Activated naive CD4-positive, alpha-beta T cell treated with anti-CD3 and anti-CD28 coated beads, Interleukin-2, amount 10 ng/mL, durations not matched to agents 7 days and 5 days (primary cell): ENCODE measurements at regions not wholly inside any gene's neighbourhood (a gene's known extent, or its start where the extent isn't known, plus 50 kb on each side); places are given as distances from the start of the nearest gene placed in this dataset.
"Not testable (repeated sequence)": the region's sequence is repeated elsewhere in the genome, so short reads cannot be mapped to it uniquely, and the experiment has no call there.

Experiments
- CTCF ChIA-PET: fragments of 350-600 bp; sonication (Branson Sonifier 250); formaldehyde crosslinking; loops from one replicate; lab custom pipeline; 2021; ENCODE audit warnings: antibody characterized with exemption; lab: Charles Lee
- DNase-seq: peaks from one replicate; pipeline ENCODE4 v3.0.0-alpha.2; 2020
- H3K27ac Mint-ChIP-seq: one replicate; pipeline ENCODE4 v1.8.0; 2021; ENCODE audit warnings: mild to moderate bottlenecking, moderate library complexity, mixed read lengths
- H3K27me3 Mint-ChIP-seq: one replicate; pipeline ENCODE4 v1.8.0; 2021; ENCODE audit warnings: mild to moderate bottlenecking, mixed read lengths
- H3K36me3 Mint-ChIP-seq: one replicate; pipeline ENCODE4 v1.8.0; 2021; ENCODE audit warnings: mixed read lengths
- H3K4me1 Mint-ChIP-seq: one replicate; pipeline ENCODE4 v1.8.0; 2021; ENCODE audit warnings: mixed read lengths
- H3K4me3 Mint-ChIP-seq: one replicate; pipeline ENCODE4 v1.8.0; 2021; ENCODE audit warnings: mild to moderate bottlenecking, moderate library complexity, mixed read lengths
- H3K9me3 Mint-ChIP-seq: one replicate; pipeline ENCODE4 v1.8.0; 2021; ENCODE audit warnings: mixed read lengths

GRCh38 chr1:219320563-219320962, 146.9 kb downstream of the LYPLAL1 start:
- H3K9me3 Mint-ChIP-seq, DNase-seq, H3K4me3 Mint-ChIP-seq, CTCF ChIA-PET, H3K36me3 Mint-ChIP-seq, H3K27me3 Mint-ChIP-seq, H3K27ac Mint-ChIP-seq, H3K4me1 Mint-ChIP-seq: not testable (repeated sequence)

- Mint-ChIP-seq H3K27ac (no peak overlapping the region), H3K4me1 (no peaks in the 10 kb centered on the region), H3K36me3 (no peaks in the 10 kb centered on the region), H3K4me3 (no peak overlapping the region), H3K9me3 (no peaks in the 10 kb centered on the region), H3K27me3 (no peaks in the 10 kb centered on the region)
- CTCF ChIA-PET, result no interaction called here
- no peak for DNase-seq
Observed at GRCh38 chr1:219318826-219319225, 145.1 kb downstream of the LYPLAL1 start.

- CTCF ChIA-PET, result no interaction called here
- no peaks in the 10 kb centered on the region for H3K9me3 Mint-ChIP-seq
- no peaks in the 10 kb centered on the region for H3K36me3 Mint-ChIP-seq
- H3K4me1 Mint-ChIP-seq, result no peaks in the 10 kb centered on the region
- H3K27ac Mint-ChIP-seq, result no peak overlapping the region
- H3K4me3 Mint-ChIP-seq, result no peak overlapping the region
- no peaks in the 10 kb centered on the region for H3K27me3 Mint-ChIP-seq
- no peak for DNase-seq
Observed at GRCh38 chr1:219317762-219318353, 144.2 kb downstream of the LYPLAL1 start.

GRCh38 chr1:219316066-219316465, 142.4 kb downstream of the LYPLAL1 start:
- H3K27ac Mint-ChIP-seq, result no peak overlapping the region
- no peak overlapping the region for H3K4me3 Mint-ChIP-seq
- no peaks in the 10 kb centered on the region for H3K27me3 Mint-ChIP-seq
- no peaks in the 10 kb centered on the region for H3K36me3 Mint-ChIP-seq
- no peak for DNase-seq
- no peaks in the 10 kb centered on the region for H3K4me1 Mint-ChIP-seq
- H3K9me3 Mint-ChIP-seq, result no peaks in the 10 kb centered on the region
- CTCF ChIA-PET, result no interaction called here

GRCh38 chr1:219313961-219314360, 140.3 kb downstream of the LYPLAL1 start:
- CTCF ChIA-PET, result no interaction called here
- no peak for DNase-seq
- Mint-ChIP-seq H3K27ac (no peak overlapping the region), H3K36me3 (no peaks in the 10 kb centered on the region), H3K4me3 (no peak overlapping the region), H3K4me1 (no peaks in the 10 kb centered on the region), H3K9me3 (no peaks in the 10 kb centered on the region), H3K27me3 (no peaks in the 10 kb centered on the region)

- H3K9me3 Mint-ChIP-seq, result no peaks in the 10 kb centered on the region
- H3K36me3 Mint-ChIP-seq, result no peaks in the 10 kb centered on the region
- no peak for DNase-seq
- CTCF ChIA-PET, result no interaction called here
- no peaks in the 10 kb centered on the region for H3K4me1 Mint-ChIP-seq
- no peak overlapping the region for H3K27ac Mint-ChIP-seq
- no peak overlapping the region for H3K4me3 Mint-ChIP-seq
- no peaks in the 10 kb centered on the region for H3K27me3 Mint-ChIP-seq
Observed at GRCh38 chr1:219312967-219313366, 139.3 kb downstream of the LYPLAL1 start.

GRCh38 chr1:219310181-219310728, 136.6 kb downstream of the LYPLAL1 start:
- DNase-seq, result no peak
- H3K4me3 Mint-ChIP-seq, result no peak overlapping the region
- H3K27ac Mint-ChIP-seq, result no peak overlapping the region
- H3K4me1 Mint-ChIP-seq, result no peaks in the 10 kb centered on the region
- no peaks in the 10 kb centered on the region for H3K36me3 Mint-ChIP-seq
- H3K27me3 Mint-ChIP-seq, result no peaks in the 10 kb centered on the region
- CTCF ChIA-PET, result no interaction called here
- no peaks in the 10 kb centered on the region for H3K9me3 Mint-ChIP-seq

GRCh38 chr1:219308367-219308766, 134.7 kb downstream of the LYPLAL1 start:
- no peaks in the 10 kb centered on the region for H3K27me3 Mint-ChIP-seq
- no peaks in the 10 kb centered on the region for H3K4me1 Mint-ChIP-seq
- no peaks in the 10 kb centered on the region for H3K36me3 Mint-ChIP-seq
- no peaks in the 10 kb centered on the region for H3K9me3 Mint-ChIP-seq
- H3K4me3 Mint-ChIP-seq, result no peak overlapping the region
- no peak overlapping the region for H3K27ac Mint-ChIP-seq
- CTCF ChIA-PET, result no interaction called here
- DNase-seq, result no peak

- Mint-ChIP-seq H3K27me3 (no peaks in the 10 kb centered on the region), H3K9me3 (no peaks in the 10 kb centered on the region), H3K27ac (no peak overlapping the region), H3K4me3 (no peak overlapping the region), H3K36me3 (no peaks in the 10 kb centered on the region), H3K4me1 (no peaks in the 10 kb centered on the region)
- CTCF ChIA-PET, result no interaction called here
- no peak for DNase-seq
Observed at GRCh38 chr1:219304227-219305226, 130.8 kb downstream of the LYPLAL1 start.

- H3K27ac Mint-ChIP-seq, result no peak overlapping the region
- H3K4me3 Mint-ChIP-seq, result no peak overlapping the region
- H3K9me3 Mint-ChIP-seq, result no peaks in the 10 kb centered on the region
- DNase-seq, result no peak
- CTCF ChIA-PET, result no interaction called here
- H3K27me3 Mint-ChIP-seq, result no peaks in the 10 kb centered on the region
- H3K36me3 Mint-ChIP-seq, result no peaks in the 10 kb centered on the region
- no peaks in the 10 kb centered on the region for H3K4me1 Mint-ChIP-seq
Observed at GRCh38 chr1:219302697-219303096, 129.0 kb downstream of the LYPLAL1 start.

GRCh38 chr1:219299420-219299819, 125.7 kb downstream of the LYPLAL1 start:
- CTCF ChIA-PET, result no interaction called here
- Mint-ChIP-seq H3K4me1 (no peaks in the 10 kb centered on the region), H3K36me3 (no peaks in the 10 kb centered on the region), H3K4me3 (no peak overlapping the region), H3K27me3 (no peaks in the 10 kb centered on the region), H3K27ac (no peak overlapping the region), H3K9me3 (no peaks in the 10 kb centered on the region)
- DNase-seq, result no peak

GRCh38 chr1:219298571-219299148, 125.0 kb downstream of the LYPLAL1 start:
- DNase-seq, result no peak
- Mint-ChIP-seq H3K27ac (no peak overlapping the region), H3K36me3 (no peaks in the 10 kb centered on the region), H3K4me3 (no peak overlapping the region), H3K4me1 (no peaks in the 10 kb centered on the region), H3K9me3 (no peaks in the 10 kb centered on the region), H3K27me3 (no peaks in the 10 kb centered on the region)
- CTCF ChIA-PET, result no interaction called here

- DNase-seq, result no peak
- H3K27me3 Mint-ChIP-seq, result no peaks in the 10 kb centered on the region
- no peak overlapping the region for H3K4me3 Mint-ChIP-seq
- H3K36me3 Mint-ChIP-seq, result no peaks in the 10 kb centered on the region
- H3K9me3 Mint-ChIP-seq, result no peaks in the 10 kb centered on the region
- CTCF ChIA-PET, result no interaction called here
- no peak overlapping the region for H3K27ac Mint-ChIP-seq
- H3K4me1 Mint-ChIP-seq, result no peaks in the 10 kb centered on the region
Observed at GRCh38 chr1:219296430-219297355, 123.0 kb downstream of the LYPLAL1 start.

GRCh38 chr1:219294251-219294650, 120.6 kb downstream of the LYPLAL1 start:
- Mint-ChIP-seq H3K36me3 (no peaks in the 10 kb centered on the region), H3K27ac (no peak overlapping the region), H3K4me3 (no peak overlapping the region), H3K27me3 (no peaks in the 10 kb centered on the region), H3K4me1 (no peaks in the 10 kb centered on the region), H3K9me3 (no peaks in the 10 kb centered on the region)
- no peak for DNase-seq
- CTCF ChIA-PET, result interaction anchor here (0.9 kb wide), 1 partner anchor 49 kb away, joined by 4 read pairs; no protein-coding TSS in a partner anchor
